ENCODE measurements at regions not wholly inside any gene's neighbourhood (a gene's known extent, or its start where the extent isn't known, plus 50 kb on each side); places are given as distances from the start of the nearest gene placed in this dataset.

GRCh38 chr13:39941911-39942551 is 286.6 kb downstream of the COG6 start:
- no peak for DNase-seq

- DNase-seq = peak; percentile 51
Measured at GRCh38 chr13:39942552-39943273, 287.3 kb downstream of the COG6 start.

- no peak for DNase-seq
Measured at GRCh38 chr13:39943711-39944110, 288.2 kb downstream of the COG6 start.

- no peak for DNase-seq
Measured at GRCh38 chr13:39945226-39945625, 289.8 kb downstream of the COG6 start.

- DNase-seq = no peak
Measured at GRCh38 chr13:39946769-39947168, 291.3 kb downstream of the COG6 start.

GRCh38 chr13:39951301-39951700 is 295.8 kb downstream of the COG6 start:
- no peak for DNase-seq

- DNase-seq = no peak
Measured at GRCh38 chr13:39952249-39953233, 297.1 kb downstream of the COG6 start.

GRCh38 chr13:39954476-39954875 is 299.0 kb downstream of the COG6 start:
- DNase-seq = no peak

- DNase-seq = no peak
Measured at GRCh38 chr13:39955560-39955959, 300.1 kb downstream of the COG6 start.

GRCh38 chr13:39956036-39956435 is 300.6 kb downstream of the COG6 start:
- DNase-seq = no peak

- DNase-seq = no peak
Measured at GRCh38 chr13:39957868-39958677, 302.6 kb downstream of the COG6 start.

GRCh38 chr13:39959497-39960144 is 304.2 kb downstream of the COG6 start:
- no peak for DNase-seq

- DNase-seq = no peak
Measured at GRCh38 chr13:39960191-39960590, 304.7 kb downstream of the COG6 start.

- no peak for DNase-seq
Measured at GRCh38 chr13:39961036-39961435, 305.6 kb downstream of the COG6 start.

GRCh38 chr13:39963612-39964011 is 308.1 kb downstream of the COG6 start:
- no peak for DNase-seq

- no peak for DNase-seq
Measured at GRCh38 chr13:39965309-39965708, 309.8 kb downstream of the COG6 start.

GRCh38 chr13:39967199-39967959 is 311.9 kb downstream of the COG6 start:
- no peak for DNase-seq

GRCh38 chr13:39968646-39969475 is 313.4 kb downstream of the COG6 start:
- DNase-seq = no peak

GRCh38 chr13:39970177-39970846 is 314.9 kb downstream of the COG6 start:
- DNase-seq = no peak

GRCh38 chr13:39971526-39971925 is 316.1 kb downstream of the COG6 start:
- DNase-seq = no peak
